Neural progenitor cell (in vitro differentiated cells): ENCODE measurements at regions not wholly inside any gene's neighbourhood (a gene's known extent, or its start where the extent isn't known, plus 50 kb on each side); places are given as distances from the start of the nearest gene placed in this dataset.

Experiments
- DNase-seq: peaks from one replicate; pipeline ENCODE4 v3.0.0-alpha.2; 2016; ENCODE audit warnings: low spot score
- H2AFZ ChIP-seq: fragments of 200-600 bp; sonication (generic); replicated peaks from 2 replicates; pipeline ENCODE4 v1.6.1; 2016; ENCODE audit warnings: antibody characterized with exemption
- H3F3A ChIP-seq: fragments of 200-600 bp; sonication (generic); 2 replicates; pipeline ENCODE4 v1.6.1; 2016; ENCODE audit warnings: antibody characterized with exemption, low read depth
- H3K27ac ChIP-seq: fragments of 200-600 bp; sonication (generic); 2 replicates; pipeline ENCODE4 v1.5.1; 2016; ENCODE audit warnings: mild to moderate bottlenecking
- H3K27me3 ChIP-seq: fragments of 200-600 bp; sonication (generic); 2 replicates; pipeline ENCODE4 v1.6.1; 2016; ENCODE audit warnings: mild to moderate bottlenecking, moderate library complexity
- H3K36me3 ChIP-seq: fragments of 200-600 bp; sonication (generic); 2 replicates; pipeline ENCODE4 v1.5.1; 2016
- H3K4me1 ChIP-seq: fragments of 200-600 bp; sonication (generic); 2 replicates; pipeline ENCODE4 v1.6.1; 2016; ENCODE audit warnings: mixed run types
- H3K4me2 ChIP-seq: fragments of 200-600 bp; sonication (generic); 2 replicates; pipeline ENCODE4 v1.6.1; 2016
- H3K4me3 ChIP-seq: fragments of 200-600 bp; sonication (generic); 2 replicates; pipeline ENCODE4 v1.5.1; 2016
- H3K79me2 ChIP-seq: fragments of 200-600 bp; sonication (generic); 2 replicates; pipeline ENCODE4 v1.6.1; 2016; ENCODE audit warnings: low read depth
- H3K9ac ChIP-seq: fragments of 200-600 bp; sonication (generic); 2 replicates; pipeline ENCODE4 v1.6.1; 2016
- H3K9me3 ChIP-seq: fragments of 200-600 bp; sonication (generic); 2 replicates; pipeline ENCODE4 v1.5.1; 2016; ENCODE audit warnings: low read depth
- H4K20me1 ChIP-seq: fragments of 200-600 bp; sonication (generic); 2 replicates; pipeline ENCODE4 v1.6.1; 2016; ENCODE audit warnings: low read depth
- H3K27ac Mint-ChIP-seq: 3 replicates; pipeline ENCODE4 v1.8.0; 2021; ENCODE audit warnings: mixed read lengths
- H3K27me3 Mint-ChIP-seq: 2 replicates; pipeline ENCODE4 v1.8.0; 2022; ENCODE audit warnings: low read depth, mild to moderate bottlenecking, inconsistent platforms, moderate library complexity, mixed read lengths; ENCODE audit not compliant: insufficient read depth
- H3K36me3 Mint-ChIP-seq: 3 replicates; pipeline ENCODE4 v1.8.0; 2021; ENCODE audit warnings: mixed read lengths
- H3K4me1 Mint-ChIP-seq: 3 replicates; pipeline ENCODE4 v1.8.0; 2021; ENCODE audit warnings: mixed read lengths
- H3K4me3 Mint-ChIP-seq: 3 replicates; pipeline ENCODE4 v1.8.0; 2021; ENCODE audit warnings: mild to moderate bottlenecking, moderate library complexity, mixed read lengths
- H3K9me3 Mint-ChIP-seq: 3 replicates; pipeline ENCODE4 v1.8.0; 2020; ENCODE audit warnings: mixed read lengths
- CTCF ChIP-seq: fragments of 200-600 bp; sonication (generic); IDR thresholded peaks from 2 replicates; pipeline ENCODE4 v1.5.1; 2017; ENCODE audit warnings: antibody characterized with exemption, mild to moderate bottlenecking
- EZH2 ChIP-seq: fragments of 200-600 bp; sonication (generic); IDR thresholded peaks from 2 replicates; pipeline ENCODE4 v1.6.1; 2017; ENCODE audit warnings: antibody characterized with exemption, mild to moderate bottlenecking, moderate library complexity
- EZH2phosphoT487 ChIP-seq: fragments of 200-600 bp; sonication (generic); IDR thresholded peaks from 2 replicates; pipeline ENCODE4 v1.6.1; 2017; ENCODE audit warnings: antibody characterized with exemption

- no peaks in the 10 kb centered on the region for H3K27me3 ChIP-seq
- H4K20me1 ChIP-seq, result no peaks in the 10 kb centered on the region
- TF ChIP-seq EZH2phosphoT487 (no peak), EZH2 (no peak), CTCF (no peak)
- Mint-ChIP-seq H3K9me3 (peaks cover 2% of the 10 kb centered on the region), H3K36me3 (no peaks in the 10 kb centered on the region), H3K4me3 (no peak overlapping the region), H3K27ac (no peak overlapping the region), H3K27me3 (peaks cover 2% of the 10 kb centered on the region), H3K4me1 (no peaks in the 10 kb centered on the region)
- H3F3A ChIP-seq, result no peaks in the 10 kb centered on the region
- H3K9ac ChIP-seq, result no peak overlapping the region
- H3K4me1 ChIP-seq, result no peaks in the 10 kb centered on the region
- H3K79me2 ChIP-seq, result no peaks in the 10 kb centered on the region
- peaks cover 24% of the 10 kb centered on the region for H3K9me3 ChIP-seq
- H2AFZ ChIP-seq, result no peak overlapping the region
- H3K4me2 ChIP-seq, result no peak overlapping the region
- no peak overlapping the region for H3K27ac ChIP-seq
- DNase-seq, result no peak
- H3K4me3 ChIP-seq, result no peak overlapping the region
- H3K36me3 ChIP-seq, result no peaks in the 10 kb centered on the region
These were observed 174.4 kb downstream of the RPIA start for GRCh38 chr2:88865801-88866371.

- Mint-ChIP-seq H3K4me1 (no peaks in the 10 kb centered on the region), H3K36me3 (no peaks in the 10 kb centered on the region), H3K4me3 (no peak overlapping the region), H3K27ac (no peak overlapping the region), H3K27me3 (peaks cover 2% of the 10 kb centered on the region), H3K9me3 (peaks cover 2% of the 10 kb centered on the region)
- Histone ChIP-seq H4K20me1 (no peaks in the 10 kb centered on the region), H3K9ac (no peak overlapping the region), H3K27me3 (no peaks in the 10 kb centered on the region), H3K4me1 (no peaks in the 10 kb centered on the region), H3K4me2 (no peak overlapping the region), H2AFZ (no peak overlapping the region), H3F3A (no peaks in the 10 kb centered on the region), H3K79me2 (no peaks in the 10 kb centered on the region), H3K27ac (no peak overlapping the region), H3K36me3 (no peaks in the 10 kb centered on the region), H3K9me3 (peaks cover 32% of the 10 kb centered on the region), H3K4me3 (no peak overlapping the region)
- TF ChIP-seq EZH2phosphoT487 (no peak), EZH2 (no peak), CTCF (no peak)
- no peak for DNase-seq
These were observed 175.3 kb downstream of the RPIA start for GRCh38 chr2:88866756-88867155.

- TF ChIP-seq EZH2phosphoT487 (no peak), CTCF (no peak), EZH2 (no peak)
- Mint-ChIP-seq H3K9me3 (no peaks in the 10 kb centered on the region), H3K27me3 (peaks cover 2% of the 10 kb centered on the region), H3K4me1 (no peaks in the 10 kb centered on the region), H3K36me3 (no peaks in the 10 kb centered on the region), H3K27ac (no peak overlapping the region), H3K4me3 (no peak overlapping the region)
- H3K79me2 ChIP-seq, result no peaks in the 10 kb centered on the region
- DNase-seq, result no peak
- no peak overlapping the region for H2AFZ ChIP-seq
- H3K27me3 ChIP-seq, result no peaks in the 10 kb centered on the region
- no peaks in the 10 kb centered on the region for H3F3A ChIP-seq
- no peaks in the 10 kb centered on the region for H4K20me1 ChIP-seq
- H3K4me3 ChIP-seq, result no peak overlapping the region
- H3K4me2 ChIP-seq, result no peak overlapping the region
- no peak overlapping the region for H3K9ac ChIP-seq
- no peak overlapping the region for H3K27ac ChIP-seq
- no peaks in the 10 kb centered on the region for H3K36me3 ChIP-seq
- peaks cover 36% of the 10 kb centered on the region for H3K9me3 ChIP-seq
- no peaks in the 10 kb centered on the region for H3K4me1 ChIP-seq
These were observed 177.4 kb downstream of the RPIA start for GRCh38 chr2:88868861-88869260.
